ENCODE measurements at regions not wholly inside any gene's neighbourhood (a gene's known extent, or its start where the extent isn't known, plus 50 kb on each side); places are given as distances from the start of the nearest gene placed in this dataset.

GRCh38 chr3:80675790-80676189, 908.0 kb upstream of the ROBO1 start:
- TF ChIP-seq EZH2 (IDR thresholded peaks at IDR 0.05; ENCODE audit: insufficient read depth, poor library complexity, severe bottlenecking) (no peak), EZH2phosphoT487 (IDR thresholded peaks at IDR 0.05; ENCODE audit: insufficient read depth, low read depth) (no peak)
